Activated CD4-positive, alpha-beta T cell treated with anti-CD3 and anti-CD28 coated beads, Interleukin-2, amount 10 ng/mL, durations not matched to agents 7 days and 5 days (primary cell): ENCODE measurements at regions not wholly inside any gene's neighbourhood (a gene's known extent, or its start where the extent isn't known, plus 50 kb on each side); places are given as distances from the start of the nearest gene placed in this dataset.

Experiments used
- CTCF ChIA-PET: fragments of 350-600 bp; sonication (Branson Sonifier 250); formaldehyde crosslinking; loops from one replicate; lab custom pipeline; 2021; ENCODE audit warnings: antibody characterized with exemption; lab: Charles Lee
- POLR2A ChIA-PET: fragments of 350-600 bp; sonication (Branson Sonifier 250); formaldehyde crosslinking; loops from one replicate; lab custom pipeline; 2021; ENCODE audit warnings: antibody characterized with exemption; lab: Charles Lee
- DNase-seq: peaks from one replicate; pipeline ENCODE4 v3.0.0-alpha.2; 2020
- H3K27ac Mint-ChIP-seq: one replicate; pipeline ENCODE4 v1.8.0; 2021; ENCODE audit warnings: mild to moderate bottlenecking, moderate library complexity, mixed read lengths
- H3K27me3 Mint-ChIP-seq: one replicate; pipeline ENCODE4 v1.8.0; 2021; ENCODE audit warnings: mixed read lengths
- H3K36me3 Mint-ChIP-seq: one replicate; pipeline ENCODE4 v1.8.0; 2021; ENCODE audit warnings: low read depth, mixed read lengths
- H3K4me1 Mint-ChIP-seq: one replicate; pipeline ENCODE4 v1.8.0; 2021; ENCODE audit warnings: mixed read lengths
- H3K4me3 Mint-ChIP-seq: one replicate; pipeline ENCODE4 v1.8.0; 2021; ENCODE audit warnings: mild to moderate bottlenecking, moderate library complexity, mixed read lengths
- H3K9me3 Mint-ChIP-seq: one replicate; pipeline ENCODE4 v1.8.0; 2021; ENCODE audit warnings: mixed read lengths

DNA sequence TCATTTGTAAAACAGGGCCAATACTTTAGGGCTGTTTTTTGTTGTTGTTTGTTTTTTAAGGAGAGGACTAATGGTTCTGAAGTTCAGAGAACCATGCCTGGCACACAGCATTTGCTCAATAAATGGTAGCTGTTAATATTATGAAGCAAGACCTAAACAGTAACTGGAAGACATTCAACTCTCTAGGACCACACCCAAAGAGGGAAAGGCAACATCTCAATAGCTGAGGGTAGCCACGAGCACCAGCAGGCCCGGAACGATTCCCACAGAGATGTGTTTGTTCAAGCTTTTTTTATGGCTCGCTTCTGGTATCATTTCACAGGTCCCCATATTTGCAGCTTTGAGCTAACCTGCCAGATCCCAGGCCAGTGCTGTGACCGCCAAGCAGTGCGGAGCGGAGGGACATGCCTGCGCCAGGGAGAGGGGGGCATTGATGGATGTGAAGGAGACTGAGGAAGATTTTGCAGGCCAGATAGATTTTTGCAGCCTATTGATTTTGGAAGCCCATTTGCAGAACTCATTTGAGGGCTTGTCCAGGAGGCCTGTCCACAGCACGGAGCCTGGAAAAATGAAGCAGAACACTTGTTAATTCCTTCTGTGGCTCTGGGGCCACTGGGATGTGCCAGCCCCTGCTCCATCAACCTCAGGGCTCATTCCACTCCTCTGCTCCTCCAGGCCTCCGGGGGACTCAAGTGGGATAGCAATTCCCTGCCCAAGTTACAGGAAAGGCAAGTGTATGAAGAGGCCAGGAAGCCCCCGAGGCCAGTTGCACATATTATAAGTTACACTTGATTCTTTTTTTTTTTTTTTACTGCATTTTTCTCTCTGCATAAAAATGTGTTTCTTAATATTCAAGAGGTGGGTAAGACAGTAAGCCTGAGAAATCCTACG, 57.3 kb upstream of the FGFR2 start:
- ChIA-PET POLR2A (no interaction called here), CTCF (no interaction called here)
- no peaks in the 10 kb centered on the region for H3K9me3 Mint-ChIP-seq
- no peak for DNase-seq
- H3K27ac Mint-ChIP-seq = no peak overlapping the region
- no peaks in the 10 kb centered on the region for H3K36me3 Mint-ChIP-seq
- H3K27me3 Mint-ChIP-seq = no peaks in the 10 kb centered on the region
- no peaks in the 10 kb centered on the region for H3K4me1 Mint-ChIP-seq
- no peak overlapping the region for H3K4me3 Mint-ChIP-seq

GRCh38 chr10:121654021-121654545, 55.8 kb upstream of the FGFR2 start:
- Mint-ChIP-seq H3K4me3 (no peak overlapping the region), H3K27me3 (no peaks in the 10 kb centered on the region)

GRCh38 chr10:121653608-121654007, 55.4 kb upstream of the FGFR2 start:
- H3K4me1 Mint-ChIP-seq = no peaks in the 10 kb centered on the region
- H3K27me3 Mint-ChIP-seq = no peaks in the 10 kb centered on the region
- ChIA-PET CTCF (interaction anchor here (0.5 kb wide), 1 partner anchor 621 kb away, joined by 3 read pairs; no protein-coding TSS in a partner anchor), POLR2A (no interaction called here)
- no peaks in the 10 kb centered on the region for H3K36me3 Mint-ChIP-seq
- no peak overlapping the region for H3K27ac Mint-ChIP-seq
- no peaks in the 10 kb centered on the region for H3K9me3 Mint-ChIP-seq
- DNase-seq = no peak
- H3K4me3 Mint-ChIP-seq = no peak overlapping the region

More at GRCh38 chr10:121654021-121654545, 55.8 kb upstream of the FGFR2 start:
- H3K36me3 Mint-ChIP-seq = no peaks in the 10 kb centered on the region
- no peak for DNase-seq
- no peaks in the 10 kb centered on the region for H3K4me1 Mint-ChIP-seq
- no peak overlapping the region for H3K27ac Mint-ChIP-seq
- ChIA-PET CTCF (interaction anchor here (0.5 to 0.6 kb wide), 2 partner anchors 29 to 622 kb away, joined by 3 read pairs; no protein-coding TSS in a partner anchor), POLR2A (no interaction called here)
- H3K9me3 Mint-ChIP-seq = no peaks in the 10 kb centered on the region

DNA sequence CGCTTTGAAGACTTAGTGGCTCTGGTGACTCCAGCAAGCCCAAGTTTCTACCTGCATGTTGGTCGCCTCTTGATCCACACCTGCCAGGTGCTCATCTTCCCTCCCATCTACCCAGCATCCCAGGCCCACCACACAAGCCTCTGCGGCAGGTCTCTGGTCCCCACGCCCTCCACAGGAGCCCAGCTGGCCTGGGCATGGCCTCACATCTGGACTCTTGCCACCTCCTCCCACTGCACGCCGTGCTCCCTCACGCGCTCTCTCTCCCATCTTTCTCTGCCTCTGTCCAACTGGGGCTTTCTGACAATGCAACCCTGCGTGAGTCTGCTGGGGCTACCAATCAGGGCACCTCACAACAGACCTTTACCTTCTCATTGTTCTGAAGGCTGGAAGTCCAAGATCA, 50.2 kb upstream of the FGFR2 start:
- Mint-ChIP-seq H3K27ac (no peak overlapping the region), H3K36me3 (no peaks in the 10 kb centered on the region), H3K4me1 (no peaks in the 10 kb centered on the region), H3K4me3 (no peak overlapping the region), H3K27me3 (no peaks in the 10 kb centered on the region), H3K9me3 (no peaks in the 10 kb centered on the region)
- ChIA-PET POLR2A (no interaction called here), CTCF (interaction anchor here (0.6 kb wide), 1 partner anchor 181 kb away, joined by 7 read pairs; no protein-coding TSS in a partner anchor)
- DNase-seq = no peak

GRCh38 chr10:121648059-121648458, 49.8 kb upstream of the FGFR2 start:
- DNase-seq = no peak
- CTCF ChIA-PET = interaction anchor here (0.6 kb wide), 1 partner anchor 181 kb away, joined by 7 read pairs; no protein-coding TSS in a partner anchor
- POLR2A ChIA-PET = no interaction called here
- Mint-ChIP-seq H3K36me3 (no peaks in the 10 kb centered on the region), H3K27ac (no peak overlapping the region), H3K9me3 (no peaks in the 10 kb centered on the region), H3K4me1 (no peaks in the 10 kb centered on the region), H3K4me3 (no peak overlapping the region), H3K27me3 (no peaks in the 10 kb centered on the region)
